Mesenchymal stem cell (in vitro differentiated cells and primary cell): ENCODE measurements at regions not wholly inside any gene's neighbourhood (a gene's known extent, or its start where the extent isn't known, plus 50 kb on each side); places are given as distances from the start of the nearest gene placed in this dataset.
"Not testable (repeated sequence)": the region's sequence is repeated elsewhere in the genome, so short reads cannot be mapped to it uniquely, and the experiment has no call there.

Experiments used
- DNase-seq: peaks from one replicate; pipeline ENCODE4 v3.0.0-alpha.2; 2013
- H2AFZ ChIP-seq: one replicate; pipeline ENCODE4 v1.6.1; 2013; ENCODE audit warnings: low read depth, mild to moderate bottlenecking, control low read depth, inconsistent platforms, low read length, moderate library complexity
- H2AK5ac ChIP-seq: 2 replicates; pipeline ENCODE4 v1.6.1; 2013; ENCODE audit warnings: low read length, moderate library complexity, mild to moderate bottlenecking, inconsistent platforms; ENCODE audit not compliant: severe bottlenecking
- H2BK120ac ChIP-seq: one replicate; pipeline ENCODE4 v1.6.1; 2013; ENCODE audit warnings: low read depth, mild to moderate bottlenecking, inconsistent platforms, low read length, moderate library complexity
- H2BK12ac ChIP-seq, 2 experiments: one replicate each; pipeline ENCODE4 v1.6.1; 2013; ENCODE audit warnings: inconsistent platforms in 2 of 2, low read length in 2 of 2, mild to moderate bottlenecking in 2 of 2, moderate library complexity in 2 of 2, control low read depth in 1 of 2
- H2BK15ac ChIP-seq: one replicate; pipeline ENCODE4 v1.6.1; 2013; ENCODE audit warnings: mild to moderate bottlenecking, low read depth, inconsistent platforms; ENCODE audit not compliant: poor library complexity, severe bottlenecking
- H2BK5ac ChIP-seq: 2 replicates; pipeline ENCODE4 v1.6.1; 2013; ENCODE audit warnings: low read depth, mild to moderate bottlenecking, low read length, control low read depth, inconsistent platforms; ENCODE audit not compliant: poor library complexity, severe bottlenecking
- H3K14ac ChIP-seq, 2 experiments: one replicate each; pipeline ENCODE4 v1.6.1; 2013; ENCODE audit warnings: inconsistent platforms in 2 of 2, low read length in 2 of 2, control low read depth in 1 of 2, mild to moderate bottlenecking in 1 of 2, moderate library complexity in 1 of 2
- H3K18ac ChIP-seq, 2 experiments: one replicate each; pipeline ENCODE4 v1.6.1; 2013; ENCODE audit warnings: inconsistent platforms in 2 of 2, low read length in 2 of 2, control low read depth in 1 of 2, low read depth in 1 of 2, mild to moderate bottlenecking in 1 of 2
- H3K23ac ChIP-seq, 2 experiments: one replicate each; pipeline ENCODE4 v1.6.1; 2013; ENCODE audit warnings: inconsistent platforms in 2 of 2, low read length in 2 of 2, mild to moderate bottlenecking in 2 of 2, moderate library complexity in 2 of 2, control low read depth in 1 of 2
- H3K27ac ChIP-seq: 2 replicates; pipeline ENCODE4 v1.5.1; 2013; ENCODE audit warnings: mild to moderate bottlenecking, moderate library complexity, low read length, control low read depth, inconsistent platforms; ENCODE audit not compliant: poor library complexity, severe bottlenecking
- H3K27me3 ChIP-seq, 2 experiments: 2 replicates each; pipeline versions ENCODE4 v1.6.1 to v1.7.0; 2013; ENCODE audit warnings: low read length in 2 of 2, mild to moderate bottlenecking in 2 of 2, moderate library complexity in 2 of 2, control low read depth in 1 of 2, inconsistent platforms in 1 of 2; ENCODE audit not compliant: control insufficient read depth in 1 of 2, insufficient read depth in 1 of 2
- H3K36me3 ChIP-seq, 2 experiments: 2 replicates each; pipeline versions ENCODE4 v1.6.1 to v1.7.0; 2013; ENCODE audit warnings: low read length in 2 of 2, control low read depth in 1 of 2, inconsistent platforms in 1 of 2, low read depth in 1 of 2, mild to moderate bottlenecking in 1 of 2; ENCODE audit not compliant: insufficient read depth in 2 of 2, control insufficient read depth in 1 of 2
- H3K4ac ChIP-seq, 2 experiments: one replicate each; pipeline ENCODE4 v1.6.1; 2013; ENCODE audit warnings: inconsistent platforms in 2 of 2, low read length in 2 of 2, mild to moderate bottlenecking in 2 of 2, moderate library complexity in 2 of 2, control low read depth in 1 of 2, low read depth in 1 of 2
- H3K4me1 ChIP-seq: 2 replicates; pipeline ENCODE4 v1.6.1; 2013; ENCODE audit warnings: low read depth, low read length, control low read depth; ENCODE audit not compliant: control insufficient read depth, insufficient read depth
- H3K4me2 ChIP-seq: 2 replicates; pipeline ENCODE4 v1.6.1; 2013; ENCODE audit warnings: low read length, mild to moderate bottlenecking, inconsistent platforms; ENCODE audit not compliant: poor library complexity, severe bottlenecking
- H3K4me3 ChIP-seq, 2 experiments: 2 replicates each; pipeline versions ENCODE4 v1.5.1 to v1.7.0; 2013; ENCODE audit warnings: low read length in 2 of 2, mild to moderate bottlenecking in 2 of 2, control low read depth in 1 of 2, low read depth in 1 of 2; ENCODE audit not compliant: insufficient read depth in 1 of 2
- H3K79me1 ChIP-seq: replicated peaks from 2 replicates; pipeline ENCODE4 v1.6.1; 2013; ENCODE audit warnings: mild to moderate bottlenecking, control low read depth, low read length, inconsistent platforms; ENCODE audit not compliant: poor library complexity, severe bottlenecking
- H3K9ac ChIP-seq: 2 replicates; pipeline ENCODE4 v1.7.0; 2013; ENCODE audit warnings: mild to moderate bottlenecking, low read length, moderate library complexity
- H3K9me3 ChIP-seq: 2 replicates; pipeline ENCODE4 v1.7.0; 2013; ENCODE audit warnings: mild to moderate bottlenecking, low read length; ENCODE audit not compliant: control insufficient read depth
- H4K8ac ChIP-seq: one replicate; pipeline ENCODE4 v1.6.1; 2013; ENCODE audit warnings: inconsistent platforms, mild to moderate bottlenecking, low read length, moderate library complexity
- H4K91ac ChIP-seq: one replicate; pipeline ENCODE4 v1.6.1; 2013; ENCODE audit warnings: mild to moderate bottlenecking, low read length, inconsistent platforms
- WGBS: methylation state at CpG from one replicate; pipeline ENCODE4 v1.1.7; 2013; ENCODE audit warnings: mixed read lengths; 5-methylcytosine and 5-hydroxymethylcytosine counted together

GRCh38 chr5:179451114-179451827 lies 99.1 kb upstream of the RUFY1 start:
- no peak overlapping the region for H3K23ac ChIP-seq

GRCh38 chr5:179449950-179450349 lies 100.4 kb upstream of the RUFY1 start:
- H3K18ac ChIP-seq, H3K9me3 ChIP-seq, H3K27ac ChIP-seq, H2BK5ac ChIP-seq, H3K79me1 ChIP-seq, H3K4me1 ChIP-seq, H2AK5ac ChIP-seq, H2BK120ac ChIP-seq, H3K36me3 ChIP-seq, H3K4me2 ChIP-seq, H3K14ac ChIP-seq, H2AFZ ChIP-seq, H3K4ac ChIP-seq, H3K27me3 ChIP-seq, H3K23ac ChIP-seq, H2BK15ac ChIP-seq, H3K9ac ChIP-seq, H3K4me3 ChIP-seq, DNase-seq, H4K91ac ChIP-seq, H4K8ac ChIP-seq, H2BK12ac ChIP-seq: not testable (repeated sequence)
- WGBS, result 77% methylated on average over 4 of the region's 4 CpGs

More at GRCh38 chr5:179451114-179451827, 99.1 kb upstream of the RUFY1 start:
- H3K27ac ChIP-seq, result no peak overlapping the region
- H3K27me3 ChIP-seq, result no peaks in the 10 kb centered on the region
- H3K9ac ChIP-seq, result no peak overlapping the region
- no peak overlapping the region for H2BK5ac ChIP-seq
- no peaks in the 10 kb centered on the region for H3K4me1 ChIP-seq
- no peak overlapping the region for H3K18ac ChIP-seq
- H3K9me3 ChIP-seq, result peaks cover 7% of the 10 kb centered on the region
- no peak overlapping the region for H3K4me2 ChIP-seq
- no peak overlapping the region for H4K91ac ChIP-seq
- H4K8ac ChIP-seq, result no peak overlapping the region
- H3K36me3 ChIP-seq, result no peaks in the 10 kb centered on the region
- no peak overlapping the region for H3K4ac ChIP-seq
- no peak for DNase-seq
- H2BK120ac ChIP-seq, result no peak overlapping the region
- no peak overlapping the region for H2AFZ ChIP-seq
- no peaks in the 10 kb centered on the region for H3K79me1 ChIP-seq
- H3K14ac ChIP-seq, result no peak overlapping the region
- no peak overlapping the region for H2BK15ac ChIP-seq
- H2BK12ac ChIP-seq, result no peak overlapping the region
- H2AK5ac ChIP-seq, result no peak overlapping the region
- 88% methylated on average over 15 of the region's 15 CpGs for WGBS
- H3K4me3 ChIP-seq, result no peak overlapping the region

GRCh38 chr5:179448282-179448681 lies 102.1 kb upstream of the RUFY1 start:
- H2BK5ac ChIP-seq, H3K23ac ChIP-seq, DNase-seq, H3K4me3 ChIP-seq, H3K27me3 ChIP-seq, H3K9ac ChIP-seq, H3K27ac ChIP-seq, H3K4me1 ChIP-seq, H4K8ac ChIP-seq, H3K4me2 ChIP-seq, H2AK5ac ChIP-seq, H3K79me1 ChIP-seq, H2BK12ac ChIP-seq, H3K4ac ChIP-seq, H3K36me3 ChIP-seq, H3K9me3 ChIP-seq, H3K18ac ChIP-seq, H3K14ac ChIP-seq, H2AFZ ChIP-seq, H4K91ac ChIP-seq, H2BK120ac ChIP-seq, H2BK15ac ChIP-seq: not testable (repeated sequence)
- no CpG with 5 or more reads among the region's 11 CpGs for WGBS

GRCh38 chr5:179442289-179442688 lies 97.0 kb upstream of the ADAMTS2 start:
- H3K23ac ChIP-seq, H2BK5ac ChIP-seq, H2AK5ac ChIP-seq, DNase-seq, H3K36me3 ChIP-seq, H3K4me1 ChIP-seq, H2BK15ac ChIP-seq, H3K4me2 ChIP-seq, H3K4ac ChIP-seq, H2AFZ ChIP-seq, H3K18ac ChIP-seq, H4K91ac ChIP-seq, H2BK120ac ChIP-seq, H3K79me1 ChIP-seq, H3K9ac ChIP-seq, H3K4me3 ChIP-seq, H3K9me3 ChIP-seq, H2BK12ac ChIP-seq, H4K8ac ChIP-seq, H3K14ac ChIP-seq, H3K27ac ChIP-seq: not testable (repeated sequence)
- H3K27me3 ChIP-seq, result peaks cover 0 to 17% of the 10 kb centered on the region in 2 experiments
- 89% methylated on average over 3 of the region's 3 CpGs for WGBS
